Adrenal gland (tissue), 9 donors: ENCODE measurements at regions not wholly inside any gene's neighbourhood (a gene's known extent, or its start where the extent isn't known, plus 50 kb on each side); places are given as distances from the start of the nearest gene placed in this dataset.

Source experiments
- DNase-seq, 7 donors: peaks; one replicate each; pipeline ENCODE4 v3.0.0-alpha.2; 2019 to 2020
- H3K27ac ChIP-seq, 5 donors: fragments of 200-600 bp; sonication (generic) in 4 of 5; 1 replicate in 3 of 5; 2 replicates in 2 of 5; pipeline versions ENCODE4 v1.5.1 to v1.8.0; 2016 to 2020; ENCODE audit warnings: mild to moderate bottlenecking in 1 of 5
- H3K27me3 ChIP-seq: fragments of 200-600 bp; 2 replicates; pipeline ENCODE4 v1.8.0; 2021
- H3K36me3 ChIP-seq, 2 donors: fragments of 200-600 bp; replicated peaks in 1 of 2; 1 replicate in 1 of 2; 2 replicates in 1 of 2; pipeline versions ENCODE4 v1.5.1 to v1.8.0; 2018 to 2022
- H3K4me1 ChIP-seq, 2 donors: fragments of 200-600 bp; replicated peaks in 1 of 2; 1 replicate in 1 of 2; 2 replicates in 1 of 2; pipeline versions ENCODE4 v1.5.1 to v1.8.0; 2018 to 2021
- H3K4me3 ChIP-seq, 4 donors: fragments of 200-600 bp; sonication (generic) in 3 of 4; one replicate each; pipeline ENCODE4 v1.5.1; 2016 to 2018
- H3K9me3 ChIP-seq, 3 donors: fragments of 200-600 bp; sonication (generic) in 1 of 3; replicated peaks in 1 of 3; 1 replicate in 2 of 3; 2 replicates in 1 of 3; pipeline versions ENCODE4 v1.5.1 to v1.8.0; 2016 to 2021
- CTCF ChIP-seq, 6 experiments: fragments of 450-650 bp in 4 of 6; fragments of 200-600 bp in 2 of 6; sonication (generic) in 1 of 6; IDR thresholded peaks; 1 replicate in 5 of 6; 2 replicates in 1 of 6; pipeline versions ENCODE4 v1.5.1 to v1.8.0; 2016 to 2021; ENCODE audit warnings: antibody characterized with exemption in 6 of 6, mild to moderate bottlenecking in 2 of 6, moderate library complexity in 1 of 6
- POLR2A ChIP-seq, 2 donors: fragments of 450-650 bp; IDR thresholded peaks; one replicate each; pipeline ENCODE4 v1.6.1; 2017; ENCODE audit warnings: antibody characterized with exemption in 2 of 2, mild to moderate bottlenecking in 2 of 2, moderate library complexity in 1 of 2
- WGBS, 4 donors: extraction: QIAGEN DNeasy Blood & Tissue Kit in 2 of 4; methylation state at CpG; one replicate each; pipeline versions ENCODE4 v1.1.5 to v1.1.7; 2013 to 2017; 5-methylcytosine and 5-hydroxymethylcytosine counted together
- intact Hi-C, 2 donors: fragments of 100-400 bp; cut with DNase I; formaldehyde crosslinking; loops; one replicate each; pipeline versions ENCODE4 v1.14.1 to v1.15.0; 2022 to 2023
- donor health status: healthy with polysubstance abuse.
- donor health status: Bipolar disorder and iron deficiency.
- donor health status: DM: yes; HTN: yes; CAD: no.
- donor health status: DM: no; HTN: no; CAD: no.
- donor health status: DM: no; HTN: no; CAD: no.

GRCh38 chr6:170137176-170137891 lies 153.5 kb downstream of the DLL1 start:
- Histone ChIP-seq H3K36me3 (no peaks in the 10 kb centered on the region), H3K27ac (peak overlapping the region in 3 of 5 donors; percentile 15 to 84 (median 74)), H3K4me1 (no peaks in the 10 kb centered on the region), H3K9me3 (no peaks in the 10 kb centered on the region), H3K4me3 (no peak overlapping the region), H3K27me3 (no peaks in the 10 kb centered on the region)
- intact Hi-C loops = no loop called here
- 72 to 78% (median 74%) methylated on average over 45 to 50 of the region's 50 CpGs for WGBS, 4 donors
- DNase-seq = peak; percentile 22 to 78 (median 50)
- peak in 1 of 2 donors; percentile 14 for TF ChIP-seq POLR2A (IDR thresholded peaks at IDR 0.05)
- TF ChIP-seq CTCF (IDR thresholded peaks at IDR 0.05) = no peak

GRCh38 chr6:170136541-170137175 lies 154.2 kb downstream of the DLL1 start:
- H3K9me3 ChIP-seq = no peaks in the 10 kb centered on the region
- no peaks in the 10 kb centered on the region for H3K4me1 ChIP-seq
- DNase-seq = peak in 2 of 7 donors; percentile 5 to 6
- TF ChIP-seq CTCF (IDR thresholded peaks at IDR 0.05) (no peak), POLR2A (IDR thresholded peaks at IDR 0.05) (no peak)
- intact Hi-C loops = no loop called here
- no peaks in the 10 kb centered on the region for H3K27me3 ChIP-seq
- peak overlapping the region in 2 of 5 donors; percentile 74 to 84 for H3K27ac ChIP-seq
- 89 to 97% (median 92%) methylated on average over 42 to 69 of the region's 69 CpGs for WGBS, 4 donors
- no peaks in the 10 kb centered on the region for H3K36me3 ChIP-seq
- no peak overlapping the region for H3K4me3 ChIP-seq

DNA sequence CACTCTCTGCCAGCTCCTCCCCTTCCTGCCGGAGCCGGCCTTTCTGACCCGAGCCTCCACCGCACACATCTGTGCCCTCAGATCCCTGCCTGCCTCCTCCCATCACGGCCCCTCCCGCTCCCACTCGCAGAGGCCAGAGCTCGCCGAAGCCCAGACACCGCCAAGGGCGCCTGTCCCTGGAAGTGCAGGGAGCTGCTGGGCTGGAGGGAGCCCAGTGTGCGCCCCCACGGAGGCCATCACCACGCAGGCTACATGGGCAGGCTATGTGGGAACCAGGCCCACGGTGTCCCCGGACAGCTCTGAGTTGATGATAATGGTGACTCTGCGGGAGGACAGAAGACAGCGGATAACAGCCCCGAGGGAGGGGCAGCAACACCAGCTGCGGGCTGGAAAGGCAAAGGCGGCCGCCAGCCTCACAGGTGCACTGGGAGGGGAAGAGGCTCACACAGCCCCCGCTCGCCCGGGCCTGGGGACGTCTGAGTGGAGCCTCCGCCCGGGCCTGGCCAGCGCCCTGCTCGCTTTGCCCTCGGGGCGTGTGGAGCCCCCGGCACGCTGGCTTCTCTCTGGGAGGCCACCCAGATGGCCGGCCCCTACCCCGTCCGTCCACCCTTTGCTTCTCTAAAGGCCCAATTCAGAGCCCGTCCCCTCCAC lies 154.9 kb downstream of the DLL1 start:
- intact Hi-C loops = no loop called here

More for the DNA sequence above, 154.9 kb downstream of the DLL1 start:
- H3K9me3 ChIP-seq = no peaks in the 10 kb centered on the region
- H3K36me3 ChIP-seq = no peaks in the 10 kb centered on the region
- no peak overlapping the region for H3K4me3 ChIP-seq
- H3K27ac ChIP-seq = peak overlapping the region in 1 of 5 donors; percentile 40
- WGBS, 4 donors = 80 to 85% (median 84%) methylated on average over 25 to 38 of the region's 38 CpGs
- DNase-seq = peak in 2 of 7 donors; percentile 12 to 24
- TF ChIP-seq POLR2A (IDR thresholded peaks at IDR 0.05) (no peak), CTCF (IDR thresholded peaks at IDR 0.05) (no peak)
- no peaks in the 10 kb centered on the region for H3K27me3 ChIP-seq
- no peaks in the 10 kb centered on the region for H3K4me1 ChIP-seq
